Choroid plexus epithelial cell (primary cell): ENCODE measurements at regions not wholly inside any gene's neighbourhood (a gene's known extent, or its start where the extent isn't known, plus 50 kb on each side); places are given as distances from the start of the nearest gene placed in this dataset.
"Not testable (repeated sequence)": the region's sequence is repeated elsewhere in the genome, so short reads cannot be mapped to it uniquely, and the experiment has no call there.

Experiments used
- DNase-seq: peaks from one replicate; pipeline ENCODE4 v3.0.0-alpha.2; 2010; ENCODE audit warnings: low read depth
- H3K4me3 ChIP-seq: 2 replicates; pipeline ENCODE4 v1.5.1; 2011; ENCODE audit warnings: low read depth, mild to moderate bottlenecking, control low read depth, low read length, moderate library complexity
- CTCF ChIP-seq: conservative IDR thresholded peaks from 2 replicates; pipeline ENCODE4 v1.5.1; 2011; ENCODE audit warnings: low read depth, mild to moderate bottlenecking, control low read depth, inconsistent platforms, low read length, moderate library complexity

- DNase-seq = no peak
- no peak for TF ChIP-seq CTCF
- no peak overlapping the region for H3K4me3 ChIP-seq
Observed at GRCh38 chrX:122270809-122271494, 913.1 kb upstream of the GRIA3 start.

GRCh38 chrX:122272011-122272410 is 912.1 kb upstream of the GRIA3 start:
- H3K4me3 ChIP-seq = no peak overlapping the region
- no peak for DNase-seq
- no peak for TF ChIP-seq CTCF

- H3K4me3 ChIP-seq = no peak overlapping the region
- no peak for DNase-seq
- TF ChIP-seq CTCF = no peak
Observed at GRCh38 chrX:122279746-122280145, 904.3 kb upstream of the GRIA3 start.

- not testable (repeated sequence) for DNase-seq, H3K4me3 ChIP-seq
Observed at GRCh38 chrX:122299822-122300221, 884.3 kb upstream of the GRIA3 start.

- no peak for TF ChIP-seq CTCF
- no peak overlapping the region for H3K4me3 ChIP-seq
- no peak for DNase-seq
Observed at GRCh38 chrX:122301491-122301890, 882.6 kb upstream of the GRIA3 start.

- no peak for TF ChIP-seq CTCF
Observed at GRCh38 chrX:122303761-122304160, 880.3 kb upstream of the GRIA3 start.

GRCh38 chrX:122344816-122345215 is 839.3 kb upstream of the GRIA3 start:
- H3K4me3 ChIP-seq = no peak overlapping the region
- no peak for TF ChIP-seq CTCF

More at GRCh38 chrX:122303761-122304160, 880.3 kb upstream of the GRIA3 start:
- H3K4me3 ChIP-seq = no peak overlapping the region
- DNase-seq = no peak

More at GRCh38 chrX:122344816-122345215, 839.3 kb upstream of the GRIA3 start:
- no peak for DNase-seq
